ENCODE measurements at regions not wholly inside any gene's neighbourhood (a gene's known extent, or its start where the extent isn't known, plus 50 kb on each side); places are given as distances from the start of the nearest gene placed in this dataset.

DNA sequence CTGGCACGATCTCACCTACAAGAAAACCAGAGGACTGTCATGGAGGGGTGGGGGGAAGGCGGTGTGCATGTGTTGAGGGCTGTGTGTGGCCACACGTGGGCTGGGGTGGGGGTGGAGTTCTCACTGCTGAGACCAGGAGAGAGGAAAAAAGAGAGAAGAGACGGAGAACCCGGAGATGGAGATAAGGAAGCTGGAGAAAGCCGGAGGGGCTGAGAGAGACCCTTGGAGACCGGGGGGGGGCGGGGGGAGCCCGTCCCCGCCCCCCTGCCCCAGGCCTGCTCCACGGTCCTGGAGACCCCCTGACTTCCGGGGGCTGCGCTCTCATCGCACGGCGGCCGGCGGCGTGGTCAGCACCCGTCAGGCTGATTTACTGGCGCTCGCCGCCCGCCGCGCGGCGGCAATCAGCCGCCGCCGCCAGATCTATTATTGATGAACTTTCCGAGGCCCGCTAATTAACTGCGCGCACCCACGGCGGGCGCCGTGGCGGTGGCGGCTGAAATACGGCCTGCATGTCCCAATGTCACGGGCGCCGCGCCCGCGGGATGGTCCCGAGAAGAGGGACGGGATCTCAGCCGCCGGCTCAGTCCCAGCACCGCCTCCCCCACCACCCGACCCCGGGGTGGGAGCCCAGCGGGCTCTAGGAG lies 187.4 kb downstream of the MN1 start:
- ATAC-seq = no peak

DNA sequence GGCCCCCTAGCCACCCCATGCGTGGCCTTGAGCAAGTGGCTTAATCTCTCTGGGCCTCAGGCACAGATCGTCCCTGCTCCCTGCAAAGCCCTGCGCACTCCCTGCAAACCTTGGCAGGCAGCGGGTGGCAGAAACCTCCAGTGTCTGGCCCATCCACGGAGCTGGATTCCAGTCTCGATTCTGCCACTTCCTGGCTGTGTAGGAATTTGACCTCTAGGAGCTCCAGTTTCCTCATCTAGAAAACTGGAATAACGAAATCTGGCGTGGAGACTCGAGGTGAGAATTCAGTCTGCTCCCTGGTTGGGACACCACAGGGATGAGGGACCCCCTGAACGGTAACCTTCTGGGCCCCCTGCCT lies 186.9 kb downstream of the MN1 start:
- ATAC-seq = no peak

DNA sequence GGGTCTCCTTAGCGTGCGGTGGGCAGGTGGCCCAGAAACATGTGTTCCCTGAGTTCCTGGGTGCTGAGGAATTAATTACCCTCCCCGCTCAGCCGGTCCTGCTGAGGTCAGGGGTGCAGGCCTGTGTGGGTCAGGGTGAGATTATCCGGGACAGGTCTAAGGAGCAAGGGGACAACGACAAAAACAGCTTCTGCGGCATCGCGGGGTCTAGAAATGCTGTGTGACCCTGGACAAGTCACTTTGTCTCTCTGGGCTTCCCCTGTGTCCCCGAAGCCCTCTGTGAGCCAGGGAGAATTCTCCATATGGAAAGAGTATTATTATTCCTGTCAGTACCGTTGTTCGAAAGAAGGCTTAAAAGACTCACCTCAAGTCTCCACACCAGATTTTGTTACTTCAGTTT lies 186.1 kb downstream of the MN1 start:
- ATAC-seq = no peak

GRCh38 chr22:27616033-27616432 lies 185.5 kb downstream of the MN1 start:
- no peak for ATAC-seq

DNA sequence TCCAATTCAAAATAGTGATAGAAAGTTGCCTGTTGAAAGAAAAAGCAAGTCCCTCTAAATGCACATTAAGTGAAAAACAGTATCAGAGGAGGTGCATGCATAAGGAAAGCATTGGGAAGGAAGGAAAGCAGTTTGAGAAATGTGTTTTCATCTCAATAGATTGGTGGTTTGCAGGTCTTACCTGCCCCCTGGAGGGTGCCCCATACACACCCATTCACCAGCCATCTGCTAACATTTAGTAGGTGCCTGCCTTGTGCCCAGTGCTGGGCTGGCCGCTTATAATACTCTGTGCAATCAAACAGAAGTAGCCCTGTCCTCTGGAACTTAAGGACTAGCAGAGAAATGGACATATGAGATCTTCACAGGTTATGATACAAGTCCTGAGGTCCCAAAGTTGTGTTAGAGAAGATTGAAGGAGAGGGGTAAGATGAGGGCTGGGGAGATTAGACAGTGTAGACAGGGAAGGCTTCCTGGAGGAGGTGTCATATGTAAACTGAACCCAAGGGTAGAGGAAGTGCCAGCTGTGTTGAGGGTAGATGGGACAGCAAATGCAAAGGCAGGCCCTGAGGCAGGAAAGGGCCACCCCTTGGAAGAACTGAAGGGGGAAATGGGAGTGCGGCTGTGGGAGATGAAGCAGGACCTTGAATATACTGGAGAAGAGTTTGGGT lies 184.2 kb downstream of the MN1 start:
- ATAC-seq = no peak

DNA sequence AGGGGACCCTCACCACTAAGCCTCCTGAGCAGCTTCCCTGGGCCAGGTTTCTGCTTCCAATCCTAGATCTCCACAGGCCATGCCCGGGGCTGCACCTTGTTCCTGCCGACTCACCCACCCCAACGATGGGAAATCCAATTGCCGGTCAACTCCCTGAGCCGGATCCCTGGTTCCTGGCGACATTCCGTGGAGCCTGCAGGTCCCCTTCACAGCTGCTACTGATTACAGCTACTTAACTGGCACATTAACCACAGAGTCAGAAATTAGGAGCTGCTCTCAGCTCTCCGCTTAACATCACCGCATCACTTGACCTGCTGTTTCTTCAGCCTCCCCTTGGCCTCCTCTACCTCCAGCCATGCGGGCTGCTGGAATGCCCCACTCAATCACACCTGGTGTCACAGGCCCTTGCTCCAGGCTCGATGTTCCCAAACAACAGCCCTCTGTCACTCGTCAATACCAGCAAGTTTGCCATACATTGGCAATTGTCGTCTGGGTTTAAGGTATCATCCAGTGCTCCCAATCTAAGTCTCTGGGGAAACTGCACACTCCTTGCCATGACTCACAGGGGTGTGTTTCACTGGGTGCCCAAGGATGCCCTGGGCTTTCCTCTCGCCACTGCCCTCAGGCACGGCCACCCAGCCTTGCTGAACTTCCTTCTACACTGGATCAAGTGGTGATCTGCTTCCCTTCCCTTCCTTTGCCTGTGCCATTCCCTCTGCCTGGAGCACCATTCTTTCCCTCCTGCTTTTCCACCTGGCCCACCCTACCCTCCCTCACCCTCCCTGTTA lies 181.0 kb downstream of the MN1 start:
- ATAC-seq = peak; percentile 66

- ATAC-seq = no peak
These were observed 180.0 kb downstream of the MN1 start for GRCh38 chr22:27621486-27622070.

DNA sequence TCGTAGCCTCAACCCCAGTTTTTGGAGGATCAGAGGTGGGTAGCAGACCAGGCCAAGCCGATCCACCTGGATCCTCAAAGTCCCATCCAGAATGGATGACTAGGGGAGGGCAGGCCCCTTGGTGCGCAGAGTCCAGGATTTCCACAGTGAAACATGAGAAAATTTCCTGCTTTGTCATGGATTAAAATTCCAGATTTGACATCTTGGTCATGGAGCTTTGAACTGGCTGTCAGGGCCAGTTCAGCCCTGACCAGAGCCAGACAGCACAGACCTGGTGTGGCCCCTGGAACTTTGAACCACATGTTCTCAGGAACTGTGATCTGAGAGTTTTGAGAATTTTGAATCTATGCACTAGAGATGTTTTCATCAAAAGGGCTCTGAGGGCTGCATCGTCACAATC lies 177.5 kb downstream of the MN1 start:
- no peak for ATAC-seq

DNA sequence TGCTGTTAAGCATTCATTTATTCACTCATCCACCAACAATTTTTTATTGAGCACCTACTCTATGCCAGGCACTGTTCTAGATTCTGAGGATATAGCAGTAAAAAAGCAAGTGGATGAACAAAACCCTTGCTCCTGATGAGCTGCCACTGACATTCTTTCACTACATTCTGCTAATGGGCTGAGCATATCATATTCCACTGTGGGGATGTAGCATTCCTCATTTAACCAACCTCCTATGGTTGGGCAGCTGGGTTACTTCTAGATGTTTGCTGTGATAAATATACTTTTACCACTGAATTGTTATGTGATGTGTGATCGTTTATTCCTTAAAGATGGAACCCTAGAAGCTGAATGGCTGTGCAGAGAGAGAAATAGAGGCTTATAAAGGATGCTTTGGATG lies 176.9 kb downstream of the MN1 start:
- ATAC-seq = no peak

DNA sequence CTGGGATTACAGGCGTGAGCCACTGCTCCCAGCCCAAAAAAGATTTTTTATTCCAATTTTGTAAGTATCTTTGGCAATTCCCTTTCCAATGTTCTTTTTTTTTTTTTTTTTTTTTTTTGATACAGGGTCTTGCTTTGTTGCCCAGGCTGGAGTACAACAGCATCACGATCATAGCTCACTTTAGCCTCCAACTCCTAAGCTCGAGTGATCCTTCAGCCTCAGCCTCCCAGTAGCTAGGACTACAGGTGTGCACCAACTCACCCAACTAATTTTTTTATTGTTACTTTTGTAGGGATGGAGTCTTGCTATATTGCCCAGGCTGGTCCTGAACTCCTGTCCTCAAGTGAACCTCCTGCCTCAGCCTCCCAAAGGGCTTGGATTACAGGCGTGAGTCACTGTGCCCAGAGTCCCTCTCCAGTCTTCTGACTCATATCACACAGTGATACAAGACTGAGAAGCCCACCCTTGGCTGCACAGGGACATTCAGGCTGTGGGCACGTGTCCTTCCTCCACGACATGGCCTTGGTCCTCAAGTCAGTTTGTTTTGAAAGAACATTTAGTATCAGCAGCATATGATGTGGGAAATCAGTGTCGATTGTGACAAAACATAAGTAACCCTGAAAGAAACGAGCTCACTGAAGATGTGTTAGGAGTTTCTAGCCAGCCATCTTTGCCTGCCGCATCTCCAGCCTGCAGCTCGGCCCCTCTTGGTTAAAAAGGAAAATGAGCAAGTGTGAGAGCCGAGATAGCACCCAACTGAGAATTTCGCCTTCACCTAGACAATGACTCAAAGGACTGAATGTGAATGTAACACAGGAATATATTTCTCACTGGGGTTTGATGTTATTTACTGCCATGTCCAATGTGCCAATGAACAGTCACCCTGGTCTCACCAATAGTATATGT lies 175.5 kb downstream of the MN1 start:
- ATAC-seq = no peak

GRCh38 chr22:27626675-27627443 lies 174.7 kb downstream of the MN1 start:
- ATAC-seq = no peak

GRCh38 chr22:27627444-27627833 lies 174.1 kb downstream of the MN1 start:
- no peak for ATAC-seq

DNA sequence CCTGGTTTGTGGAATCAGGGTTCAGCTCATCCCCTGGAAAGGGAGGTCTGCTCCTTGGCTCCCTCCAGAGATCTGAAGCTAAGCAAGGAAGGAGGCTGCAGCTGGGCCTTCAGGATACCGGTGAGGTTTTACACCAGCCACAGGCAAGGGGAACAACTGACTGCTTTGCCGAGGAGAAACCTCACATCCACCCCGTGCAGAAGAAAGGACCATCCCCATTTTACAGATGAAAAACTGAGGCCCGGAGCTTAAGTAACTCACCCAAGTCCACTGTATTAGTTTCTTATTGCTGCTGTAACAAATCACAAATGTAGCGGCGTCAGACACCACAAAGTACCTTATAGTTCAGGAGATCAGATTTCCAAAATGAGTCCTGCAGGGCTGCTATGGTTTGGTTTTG lies 173.7 kb downstream of the MN1 start:
- ATAC-seq = no peak

DNA sequence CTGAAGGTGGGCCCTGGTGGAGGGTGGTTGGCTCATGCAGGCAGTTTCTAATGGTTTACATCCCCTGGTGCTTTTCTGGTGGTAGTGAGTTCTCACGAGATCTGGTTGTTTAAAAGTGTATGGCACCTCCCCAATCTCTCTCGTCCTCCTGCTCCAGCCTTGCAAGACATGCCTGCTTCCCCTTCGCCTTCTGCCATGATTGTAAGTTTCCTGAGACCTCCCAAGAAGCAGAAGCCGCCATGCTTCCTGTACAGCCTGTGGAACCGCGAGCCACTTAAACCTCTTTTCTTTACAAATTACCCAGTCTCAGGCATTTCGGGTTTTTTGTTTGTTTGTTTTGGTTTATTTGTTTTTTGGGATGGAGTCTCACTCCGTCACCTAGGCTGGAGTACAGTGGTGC lies 173.2 kb downstream of the MN1 start:
- no peak for ATAC-seq

GRCh38 chr22:27628891-27629631 lies 172.5 kb downstream of the MN1 start:
- ATAC-seq = peak; percentile 56

DNA sequence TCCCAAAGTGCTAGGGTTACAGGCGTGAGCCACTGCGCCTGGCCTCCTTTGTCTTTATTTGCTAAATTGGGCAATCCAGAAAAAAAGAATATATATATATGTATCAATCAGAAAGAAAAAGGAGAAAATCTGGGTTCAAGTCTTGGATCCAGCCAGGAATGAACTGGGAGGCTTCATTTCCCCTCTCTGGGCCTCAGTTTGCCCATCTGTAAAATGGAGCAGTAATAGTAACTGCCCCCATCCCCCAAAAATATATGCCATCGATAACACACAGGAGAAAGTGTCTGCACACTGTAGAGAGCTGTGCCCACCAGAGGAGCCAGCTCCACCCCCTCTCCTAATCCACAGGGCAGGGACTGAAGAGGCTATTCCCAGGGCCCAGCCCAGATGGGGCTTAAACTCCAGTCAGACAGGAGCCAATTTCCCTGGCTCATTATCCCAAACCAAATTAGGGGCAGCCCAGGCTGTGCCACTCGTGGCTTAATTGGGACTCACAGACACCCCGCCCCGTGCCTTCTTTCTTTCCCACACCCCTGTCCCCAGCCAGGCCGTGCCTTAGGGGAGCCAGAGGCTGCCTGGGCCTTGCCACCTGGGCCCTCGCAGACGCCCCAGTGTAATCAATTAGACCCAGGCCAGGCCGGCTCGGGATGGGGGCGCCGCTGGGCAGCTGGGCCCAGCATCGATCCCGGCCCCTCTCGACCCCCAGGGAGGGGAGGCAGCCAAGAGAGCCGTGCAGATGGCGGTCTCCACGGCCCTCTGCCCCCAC lies 171.5 kb downstream of the MN1 start:
- ATAC-seq = no peak

- no peak for ATAC-seq
These were observed 170.8 kb downstream of the MN1 start for GRCh38 chr22:27630754-27631153.

DNA sequence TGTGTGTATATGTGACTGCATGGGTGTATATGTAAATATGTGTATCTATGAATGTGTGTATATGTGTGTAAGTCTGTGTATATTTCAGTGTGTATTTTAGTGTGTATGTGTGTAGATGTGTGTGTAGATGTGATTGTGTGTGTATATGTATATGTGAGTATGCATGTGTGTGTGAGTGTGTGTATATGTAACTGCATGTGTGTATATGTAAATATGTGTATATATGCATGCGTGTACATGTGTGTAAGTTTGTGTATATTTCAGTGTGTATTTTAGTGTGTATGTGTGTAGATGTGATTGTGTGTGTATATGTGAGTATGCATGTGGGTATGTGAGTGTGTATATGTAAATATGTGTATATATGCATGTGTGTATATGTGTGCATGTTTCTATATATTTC lies 169.9 kb downstream of the MN1 start:
- ATAC-seq = no peak

GRCh38 chr22:27632451-27633295 lies 168.9 kb downstream of the MN1 start:
- ATAC-seq = no peak
